Transverse colon (tissue), 4 donors: ENCODE measurements at regions not wholly inside any gene's neighbourhood (a gene's known extent, or its start where the extent isn't known, plus 50 kb on each side); places are given as distances from the start of the nearest gene placed in this dataset.

Source experiments
- DNase-seq: peaks from one replicate; pipeline ENCODE4 v3.0.0-alpha.2; 2019
- H3K27ac ChIP-seq, 4 donors: fragments of 200-600 bp; sonication (generic); 2 replicates each; pipeline ENCODE4 v1.5.1; 2016 to 2018; ENCODE audit warnings: inconsistent platforms in 4 of 4
- H3K27me3 ChIP-seq: fragments of 200-600 bp; sonication (generic); 2 replicates; pipeline ENCODE4 v1.5.1; 2017; ENCODE audit warnings: inconsistent platforms
- H3K36me3 ChIP-seq, 4 donors: fragments of 200-600 bp; sonication (generic); 2 replicates each; pipeline ENCODE4 v1.5.1; 2017 to 2019; ENCODE audit warnings: inconsistent platforms in 4 of 4
- H3K4me1 ChIP-seq, 4 donors: fragments of 200-600 bp; sonication (generic); 2 replicates each; pipeline ENCODE4 v1.5.1; 2017 to 2020; ENCODE audit warnings: inconsistent platforms in 4 of 4
- H3K4me3 ChIP-seq, 4 donors: fragments of 200-600 bp; sonication (generic); 1 replicate in 1 of 4; 2 replicates in 3 of 4; pipeline versions ENCODE4 v1.5.1 to v1.6.1; 2017 to 2019; ENCODE audit warnings: inconsistent platforms in 4 of 4
- H3K9me3 ChIP-seq, 2 donors: fragments of 200-600 bp; sonication (generic); 2 replicates each; pipeline ENCODE4 v1.5.1; 2017 to 2019; ENCODE audit warnings: inconsistent platforms in 2 of 2
- EP300 ChIP-seq: sonication (generic); formaldehyde crosslinking; IDR thresholded peaks from one replicate; pipeline ENCODE4 v1.6.1; 2017; ENCODE audit warnings: antibody characterized with exemption, low read depth
- POLR2A ChIP-seq: fragments of 450-650 bp; IDR thresholded peaks from one replicate; pipeline ENCODE4 v1.6.1; 2016; ENCODE audit warnings: antibody characterized with exemption, mild to moderate bottlenecking, moderate library complexity
- POLR2AphosphoS5 ChIP-seq, 3 donors: sonication (generic); formaldehyde crosslinking; IDR thresholded peaks; one replicate each; pipeline ENCODE4 v1.6.1; 2016; ENCODE audit warnings: antibody characterized with exemption in 3 of 3
- WGBS, 2 donors: methylation state at CpG; one replicate each; pipeline ENCODE4 v1.1.5; 2018; ENCODE audit warnings: low coverage in 1 of 2; 5-methylcytosine and 5-hydroxymethylcytosine counted together
- in situ Hi-C, 4 donors: fragments of 200-750 bp; cut with MboI; loops; one replicate each; pipeline versions ENCODE4 v1.15.0 to v1.15.1; 2017; ENCODE audit warnings: low sequenced_read_pairs in 3 of 4, low pct_ligation_motif_present in 1 of 4, low pct_unique_long_range_greater_than_20kb in 1 of 4
- intact Hi-C: fragments of 100-400 bp; cut with DNase I; formaldehyde crosslinking; loops from one replicate; pipeline ENCODE4 v1.15.1; 2023; ENCODE audit warnings: low total_unique reads
- TF ChIP-seq, protein P1 (sequence below), 5 experiments: fragments of 200-600 bp in 3 of 5; fragments of 450-650 bp in 2 of 5; sonication (generic) in 3 of 5; IDR thresholded peaks; 1 replicate in 2 of 5; 2 replicates in 3 of 5; pipeline ENCODE4 v1.5.1; 2016 to 2017; ENCODE audit warnings: antibody characterized with exemption in 5 of 5, inconsistent platforms in 3 of 5, mild to moderate bottlenecking in 2 of 5, moderate library complexity in 1 of 5

DNA sequence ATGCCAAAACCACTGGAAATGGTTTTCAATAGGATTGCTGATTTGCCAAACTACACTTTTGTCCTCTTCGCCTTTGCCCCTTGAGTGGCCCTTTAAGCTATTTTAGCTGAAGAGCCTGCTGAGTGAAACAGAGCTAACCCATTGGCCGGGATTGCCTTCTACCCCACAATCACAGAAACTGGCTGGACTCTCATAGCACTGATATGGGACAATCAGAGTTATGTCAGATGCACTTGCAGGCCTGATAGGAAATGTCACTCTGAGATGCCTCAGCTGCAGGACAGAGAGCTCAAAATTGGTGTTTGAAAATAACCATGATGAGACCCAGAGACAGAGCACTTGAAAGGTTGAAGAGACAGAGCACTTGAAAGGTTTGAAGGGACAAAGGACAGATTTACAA, 354.4 kb downstream of the BRINP2 start:
- DNase-seq: no peak
- Histone ChIP-seq H3K4me3 (no peak overlapping the region), H3K4me1 (no peaks in the 10 kb centered on the region), H3K27ac (no peak overlapping the region), H3K27me3 (no peaks in the 10 kb centered on the region), H3K36me3 (no peaks in the 10 kb centered on the region), H3K9me3 (no peaks in the 10 kb centered on the region)
- in situ Hi-C loops: no loop called here
- intact Hi-C loops: no loop called here
- 67% methylated on average over 2 of the region's 2 CpGs; no CpG with 5 or more reads in 1 of the 2 donors for WGBS, 2 donors
- TF ChIP-seq POLR2A (no peak), POLR2AphosphoS5 (IDR thresholded peaks at IDR 0.05) (no peak), EP300 (no peak)
- TF ChIP-seq, protein P1, sequence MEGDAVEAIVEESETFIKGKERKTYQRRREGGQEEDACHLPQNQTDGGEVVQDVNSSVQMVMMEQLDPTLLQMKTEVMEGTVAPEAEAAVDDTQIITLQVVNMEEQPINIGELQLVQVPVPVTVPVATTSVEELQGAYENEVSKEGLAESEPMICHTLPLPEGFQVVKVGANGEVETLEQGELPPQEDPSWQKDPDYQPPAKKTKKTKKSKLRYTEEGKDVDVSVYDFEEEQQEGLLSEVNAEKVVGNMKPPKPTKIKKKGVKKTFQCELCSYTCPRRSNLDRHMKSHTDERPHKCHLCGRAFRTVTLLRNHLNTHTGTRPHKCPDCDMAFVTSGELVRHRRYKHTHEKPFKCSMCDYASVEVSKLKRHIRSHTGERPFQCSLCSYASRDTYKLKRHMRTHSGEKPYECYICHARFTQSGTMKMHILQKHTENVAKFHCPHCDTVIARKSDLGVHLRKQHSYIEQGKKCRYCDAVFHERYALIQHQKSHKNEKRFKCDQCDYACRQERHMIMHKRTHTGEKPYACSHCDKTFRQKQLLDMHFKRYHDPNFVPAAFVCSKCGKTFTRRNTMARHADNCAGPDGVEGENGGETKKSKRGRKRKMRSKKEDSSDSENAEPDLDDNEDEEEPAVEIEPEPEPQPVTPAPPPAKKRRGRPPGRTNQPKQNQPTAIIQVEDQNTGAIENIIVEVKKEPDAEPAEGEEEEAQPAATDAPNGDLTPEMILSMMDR (IDR thresholded peaks at IDR 0.05): no peak

DNA sequence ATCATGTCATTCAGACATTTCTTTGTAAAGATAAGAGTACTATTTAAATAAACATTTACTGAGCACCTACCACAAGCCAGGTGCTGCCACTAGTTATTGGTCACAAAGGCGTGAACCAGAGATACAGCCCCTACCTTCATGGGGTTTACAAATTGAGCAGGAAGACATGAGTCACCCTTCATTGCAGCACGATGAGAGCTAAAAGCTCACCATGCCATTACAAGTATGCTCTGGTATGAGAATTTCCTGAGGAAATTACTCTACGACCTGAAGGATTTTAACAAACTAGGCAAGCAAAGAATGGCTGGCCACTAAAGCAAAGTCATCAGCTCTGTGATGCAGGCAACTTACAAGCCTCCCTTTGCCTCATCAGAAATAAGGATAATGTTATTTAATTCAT, 346.8 kb downstream of the BRINP2 start:
- Histone ChIP-seq H3K4me1 (no peaks in the 10 kb centered on the region), H3K27me3 (no peaks in the 10 kb centered on the region), H3K9me3 (no peaks in the 10 kb centered on the region), H3K27ac (no peak overlapping the region), H3K36me3 (no peaks in the 10 kb centered on the region), H3K4me3 (no peak overlapping the region)
- TF ChIP-seq EP300: no peak
- TF ChIP-seq POLR2AphosphoS5 (IDR thresholded peaks at IDR 0.05): no peak
- no peak for TF ChIP-seq POLR2A
- TF ChIP-seq, protein P1 (IDR thresholded peaks at IDR 0.05): no peak
- intact Hi-C loops (no loop called here), in situ Hi-C loops (no loop called here)
- 53% methylated on average over 3 of the region's 3 CpGs; no CpG with 5 or more reads in 1 of the 2 donors for WGBS, 2 donors
- no peak for DNase-seq

DNA sequence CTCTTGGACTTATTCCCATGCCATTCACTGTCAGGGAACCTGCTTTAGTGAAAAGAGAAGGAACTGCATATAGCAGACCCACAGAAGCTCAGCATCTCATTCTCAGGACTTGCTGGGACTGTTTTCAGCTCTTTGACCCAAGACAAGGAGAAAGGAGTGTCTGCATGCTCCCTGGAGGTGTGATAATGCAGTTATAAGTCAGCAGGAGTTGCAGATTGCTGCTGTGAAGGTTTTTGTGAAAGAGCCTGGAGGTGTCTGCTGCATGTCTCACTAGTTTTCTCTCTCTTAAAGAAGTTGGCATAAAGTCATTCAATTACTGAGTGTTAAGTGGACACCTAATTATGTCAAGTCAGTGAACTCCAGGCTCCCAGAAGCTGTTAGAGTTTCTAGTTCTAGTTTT, 343.4 kb downstream of the BRINP2 start:
- Histone ChIP-seq H3K27me3 (no peaks in the 10 kb centered on the region), H3K9me3 (no peaks in the 10 kb centered on the region), H3K27ac (no peak overlapping the region), H3K4me1 (no peaks in the 10 kb centered on the region), H3K36me3 (no peaks in the 10 kb centered on the region), H3K4me3 (no peak overlapping the region)
- in situ Hi-C loops: no loop called here
- no peak for DNase-seq
- intact Hi-C loops: no loop called here
- TF ChIP-seq POLR2AphosphoS5 (IDR thresholded peaks at IDR 0.05): no peak
- TF ChIP-seq POLR2A: no peak
- no peak for TF ChIP-seq EP300
- TF ChIP-seq, protein P1 (IDR thresholded peaks at IDR 0.05): no peak

DNA sequence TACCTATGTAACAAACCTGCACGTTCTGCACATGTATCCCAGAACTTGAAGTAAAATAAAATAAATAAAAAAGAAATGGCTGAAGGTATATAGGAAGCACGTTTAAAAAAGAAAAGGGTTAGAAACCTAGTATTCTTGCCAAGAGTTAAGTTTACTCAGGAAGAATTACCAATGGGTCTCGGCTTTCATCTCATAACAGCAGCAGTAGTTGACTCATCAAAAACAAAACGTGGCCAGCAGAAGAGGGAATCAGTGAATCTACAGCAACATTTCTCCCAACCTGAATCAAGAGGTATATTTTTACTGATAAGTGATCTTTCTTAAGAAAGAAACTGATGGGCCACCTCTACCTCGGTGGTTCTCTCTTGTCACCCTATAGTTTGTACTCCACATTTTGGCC, 340.3 kb downstream of the BRINP2 start:
- Histone ChIP-seq H3K36me3 (no peaks in the 10 kb centered on the region), H3K9me3 (no peaks in the 10 kb centered on the region), H3K27me3 (no peaks in the 10 kb centered on the region), H3K4me1 (no peaks in the 10 kb centered on the region), H3K27ac (no peak overlapping the region), H3K4me3 (no peak overlapping the region)
- in situ Hi-C loops (no loop called here), intact Hi-C loops (no loop called here)
- no peak for DNase-seq
- TF ChIP-seq POLR2A (no peak), EP300 (no peak), POLR2AphosphoS5 (IDR thresholded peaks at IDR 0.05) (no peak)
- TF ChIP-seq, protein P1 (IDR thresholded peaks at IDR 0.05): no peak
- 58 to 59% methylated on average over 4 to 5 of the region's 5 CpGs for WGBS, 2 donors
